Stomach smooth muscle (tissue), 2 donors: ENCODE measurements at regions not wholly inside any gene's neighbourhood (a gene's known extent, or its start where the extent isn't known, plus 50 kb on each side); places are given as distances from the start of the nearest gene placed in this dataset.

ENCODE experiments used
- H3K27ac ChIP-seq: one replicate; pipeline ENCODE4 v1.7.0; 2013; ENCODE audit warnings: mild to moderate bottlenecking, low read length, inconsistent platforms
- H3K27me3 ChIP-seq, 2 donors: one replicate each; pipeline ENCODE4 v1.7.0; 2013; ENCODE audit warnings: low read length in 2 of 2; ENCODE audit not compliant: insufficient read depth in 2 of 2, control insufficient read depth in 1 of 2
- H3K36me3 ChIP-seq, 2 donors: one replicate each; pipeline ENCODE4 v1.7.0; 2013; ENCODE audit warnings: low read length in 2 of 2; ENCODE audit not compliant: control insufficient read depth in 2 of 2, insufficient read depth in 2 of 2
- H3K4me1 ChIP-seq: one replicate; pipeline ENCODE4 v1.7.0; 2013; ENCODE audit warnings: low read length; ENCODE audit not compliant: control insufficient read depth, insufficient read depth
- H3K4me3 ChIP-seq, 2 donors: one replicate each; pipeline ENCODE4 v1.7.0; 2013; ENCODE audit warnings: low read length in 2 of 2
- H3K9ac ChIP-seq, 2 donors: one replicate each; pipeline ENCODE4 v1.7.0; 2013; ENCODE audit warnings: low read length in 2 of 2, mild to moderate bottlenecking in 1 of 2
- H3K9me3 ChIP-seq, 2 donors: one replicate each; pipeline ENCODE4 v1.7.0; 2013; ENCODE audit warnings: low read length in 2 of 2; ENCODE audit not compliant: control insufficient read depth in 2 of 2
- donor health status: healthy.
- donor health status: Pancreatic carcinoma.

- Histone ChIP-seq H3K9ac (no peak overlapping the region), H3K4me1 (no peaks in the 10 kb centered on the region), H3K36me3 (no peaks in the 10 kb centered on the region), H3K4me3 (no peak overlapping the region), H3K27ac (no peak overlapping the region), H3K9me3 (no peaks in the 10 kb centered on the region), H3K27me3 (no peaks in the 10 kb centered on the region)
These were observed 134.8 kb upstream of the SLC24A3 start for GRCh38 chr20:19077370-19078220.

DNA sequence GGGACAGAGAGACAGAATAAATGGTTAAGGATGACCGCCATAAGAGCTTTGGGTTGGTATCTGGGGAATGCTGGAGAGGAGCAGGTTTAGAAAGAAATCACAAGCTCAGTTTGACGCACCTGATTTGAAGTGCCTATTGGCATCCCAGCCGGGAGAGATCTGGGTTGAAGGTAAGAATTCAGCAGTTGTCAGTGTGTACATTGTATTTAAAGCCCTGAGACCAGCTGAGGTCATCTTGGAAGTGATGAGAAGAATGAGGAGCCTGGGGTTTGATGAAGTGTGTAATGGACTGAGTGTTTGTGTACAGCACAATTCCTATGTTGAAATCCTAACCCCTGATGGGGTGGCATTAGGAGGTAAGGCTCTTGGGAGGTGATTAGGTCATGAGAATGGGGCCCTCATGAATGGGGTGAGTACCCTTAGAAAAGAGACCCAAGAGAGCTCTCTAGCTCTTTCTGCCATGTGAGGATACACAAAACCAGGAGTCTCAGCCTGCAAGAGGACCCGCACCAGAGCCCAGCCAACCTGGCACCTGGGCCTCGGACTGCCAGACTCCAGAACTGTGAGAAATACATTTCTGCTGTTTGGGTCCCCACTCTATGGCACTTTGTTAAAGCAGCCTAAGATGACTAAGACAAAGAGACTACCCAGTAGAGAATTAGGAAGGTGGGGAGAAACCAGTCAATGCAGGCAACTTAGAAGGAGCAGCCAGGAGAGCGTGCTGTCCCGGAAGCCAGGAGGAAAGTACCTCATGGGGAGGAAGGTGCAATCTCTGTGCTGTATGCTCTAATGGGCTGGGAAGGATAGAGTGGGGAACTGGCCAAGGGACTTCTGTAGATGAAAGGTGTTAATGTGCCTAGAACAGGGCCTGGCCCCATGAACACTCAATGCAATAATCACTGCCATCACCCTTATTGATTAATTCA, 133.7 kb upstream of the SLC24A3 start:
- H3K27me3 ChIP-seq: no peaks in the 10 kb centered on the region
- no peak overlapping the region for H3K4me3 ChIP-seq
- no peaks in the 10 kb centered on the region for H3K9me3 ChIP-seq
- no peaks in the 10 kb centered on the region for H3K36me3 ChIP-seq
- no peaks in the 10 kb centered on the region for H3K4me1 ChIP-seq
- H3K9ac ChIP-seq: no peak overlapping the region
- H3K27ac ChIP-seq: no peak overlapping the region

GRCh38 chr20:19079536-19080299, 132.7 kb upstream of the SLC24A3 start:
- Histone ChIP-seq H3K27me3 (no peaks in the 10 kb centered on the region), H3K36me3 (no peaks in the 10 kb centered on the region), H3K9me3 (no peaks in the 10 kb centered on the region), H3K4me1 (no peaks in the 10 kb centered on the region), H3K9ac (no peak overlapping the region), H3K4me3 (no peak overlapping the region), H3K27ac (no peak overlapping the region)

GRCh38 chr20:19081937-19082336, 130.5 kb upstream of the SLC24A3 start:
- H3K4me1 ChIP-seq: no peaks in the 10 kb centered on the region
- H3K4me3 ChIP-seq: no peak overlapping the region
- no peaks in the 10 kb centered on the region for H3K36me3 ChIP-seq
- H3K9me3 ChIP-seq: no peaks in the 10 kb centered on the region
- no peak overlapping the region for H3K27ac ChIP-seq
- H3K27me3 ChIP-seq: no peaks in the 10 kb centered on the region
- no peak overlapping the region for H3K9ac ChIP-seq

- Histone ChIP-seq H3K27ac (no peak overlapping the region), H3K9ac (no peak overlapping the region), H3K36me3 (no peaks in the 10 kb centered on the region)
These were observed 129.3 kb upstream of the SLC24A3 start for GRCh38 chr20:19083136-19083621.

DNA sequence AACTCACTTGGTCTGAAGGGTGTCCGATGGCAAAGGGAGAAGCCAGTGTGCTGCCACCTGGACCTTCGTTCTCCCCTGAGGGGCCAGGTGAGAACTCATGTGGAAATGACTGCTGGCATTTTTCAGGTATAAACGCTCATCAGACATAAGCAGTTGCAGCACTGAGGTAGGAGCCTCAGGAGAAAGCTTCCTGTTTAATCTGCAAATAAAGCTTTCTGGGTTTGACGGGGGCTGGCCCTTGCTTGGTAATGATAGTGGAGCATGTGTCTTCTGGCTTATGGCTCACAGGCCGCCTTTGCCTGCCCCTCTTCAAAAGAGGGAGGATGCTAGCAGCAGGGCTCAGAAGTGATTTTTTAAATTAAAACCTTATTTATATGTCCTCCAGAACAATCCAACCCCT, 122.1 kb upstream of the SLC24A3 start:
- Histone ChIP-seq H3K9me3 (no peaks in the 10 kb centered on the region), H3K4me1 (no peaks in the 10 kb centered on the region), H3K9ac (no peak overlapping the region), H3K36me3 (no peaks in the 10 kb centered on the region), H3K27me3 (peaks cover 0 to 2% of the 10 kb centered on the region in 2 donors), H3K4me3 (no peak overlapping the region), H3K27ac (no peak overlapping the region)

More at GRCh38 chr20:19083136-19083621, 129.3 kb upstream of the SLC24A3 start:
- Histone ChIP-seq H3K4me3 (no peak overlapping the region), H3K9me3 (no peaks in the 10 kb centered on the region), H3K27me3 (no peaks in the 10 kb centered on the region), H3K4me1 (no peaks in the 10 kb centered on the region)

- H3K9ac ChIP-seq: no peak overlapping the region
- no peaks in the 10 kb centered on the region for H3K36me3 ChIP-seq
- peaks cover 3% of the 10 kb centered on the region for H3K4me1 ChIP-seq
- H3K27me3 ChIP-seq: peaks cover 0 to 2% of the 10 kb centered on the region in 2 donors
- no peak overlapping the region for H3K4me3 ChIP-seq
- H3K27ac ChIP-seq: no peak overlapping the region
- no peaks in the 10 kb centered on the region for H3K9me3 ChIP-seq
These were observed 117.4 kb upstream of the SLC24A3 start for GRCh38 chr20:19094959-19095541.

GRCh38 chr20:19095762-19096161, 116.7 kb upstream of the SLC24A3 start:
- H3K4me3 ChIP-seq: no peak overlapping the region
- no peaks in the 10 kb centered on the region for H3K9me3 ChIP-seq
- no peaks in the 10 kb centered on the region for H3K36me3 ChIP-seq
- H3K9ac ChIP-seq: no peak overlapping the region
- peaks cover 0 to 2% of the 10 kb centered on the region in 2 donors for H3K27me3 ChIP-seq
- H3K27ac ChIP-seq: no peak overlapping the region
- H3K4me1 ChIP-seq: peaks cover 3% of the 10 kb centered on the region

DNA sequence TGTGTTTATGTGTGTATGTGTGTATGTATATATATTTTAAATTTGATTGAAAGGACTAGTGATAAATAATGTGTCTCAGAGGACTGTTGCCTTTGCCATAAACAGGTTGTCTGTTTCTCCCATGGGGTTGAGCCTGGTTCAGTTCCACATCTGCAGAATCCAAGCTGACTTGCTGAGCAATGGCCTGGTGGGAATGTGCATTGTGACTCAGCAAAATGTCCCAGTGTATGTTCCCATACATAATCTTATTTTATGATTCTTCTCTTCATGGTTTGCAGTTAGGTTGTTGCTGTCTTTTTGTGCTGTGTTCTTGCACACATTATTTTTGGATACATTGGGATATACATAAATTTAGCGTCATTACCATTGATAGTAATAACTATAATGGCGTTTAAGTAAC, 115.6 kb upstream of the SLC24A3 start:
- Histone ChIP-seq H3K27me3 (peaks cover 0 to 2% of the 10 kb centered on the region in 2 donors), H3K9ac (no peak overlapping the region), H3K4me1 (peaks cover 3% of the 10 kb centered on the region), H3K36me3 (no peaks in the 10 kb centered on the region), H3K9me3 (no peaks in the 10 kb centered on the region), H3K27ac (no peak overlapping the region), H3K4me3 (no peak overlapping the region)

- H3K36me3 ChIP-seq: no peaks in the 10 kb centered on the region
- H3K9me3 ChIP-seq: no peaks in the 10 kb centered on the region
- no peak overlapping the region for H3K27ac ChIP-seq
- peaks cover 0 to 2% of the 10 kb centered on the region in 2 donors for H3K27me3 ChIP-seq
- H3K9ac ChIP-seq: no peak overlapping the region
- H3K4me1 ChIP-seq: peaks cover 3% of the 10 kb centered on the region
- H3K4me3 ChIP-seq: no peak overlapping the region
These were observed 114.3 kb upstream of the SLC24A3 start for GRCh38 chr20:19098117-19098516.
